ENCODE measurements at regions not wholly inside any gene's neighbourhood (a gene's known extent, or its start where the extent isn't known, plus 50 kb on each side); places are given as distances from the start of the nearest gene placed in this dataset.

DNA sequence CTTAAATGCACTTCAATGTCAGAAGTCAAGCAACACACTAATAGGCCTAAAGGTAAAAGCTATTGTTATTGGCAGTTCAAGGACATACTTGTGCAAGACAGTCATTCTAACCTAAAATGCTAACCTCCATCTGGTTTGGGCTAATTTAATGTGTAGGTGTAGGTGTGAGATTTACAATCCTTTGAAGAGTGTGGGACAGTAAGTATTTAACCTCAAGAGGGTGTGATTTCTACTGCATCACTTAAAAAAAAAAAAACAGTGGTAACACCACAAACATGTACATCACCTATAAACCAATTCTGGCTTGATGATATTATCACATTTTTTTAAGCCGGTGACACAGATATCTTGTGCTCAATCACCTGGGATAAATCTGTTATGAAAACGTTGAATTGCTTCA lies 127.5 kb upstream of the MEF2C start:
- TF ChIP-seq RAD21 (IDR thresholded peaks at IDR 0.05; ENCODE audit: low read length): no peak
- TF ChIP-seq, protein P1, sequence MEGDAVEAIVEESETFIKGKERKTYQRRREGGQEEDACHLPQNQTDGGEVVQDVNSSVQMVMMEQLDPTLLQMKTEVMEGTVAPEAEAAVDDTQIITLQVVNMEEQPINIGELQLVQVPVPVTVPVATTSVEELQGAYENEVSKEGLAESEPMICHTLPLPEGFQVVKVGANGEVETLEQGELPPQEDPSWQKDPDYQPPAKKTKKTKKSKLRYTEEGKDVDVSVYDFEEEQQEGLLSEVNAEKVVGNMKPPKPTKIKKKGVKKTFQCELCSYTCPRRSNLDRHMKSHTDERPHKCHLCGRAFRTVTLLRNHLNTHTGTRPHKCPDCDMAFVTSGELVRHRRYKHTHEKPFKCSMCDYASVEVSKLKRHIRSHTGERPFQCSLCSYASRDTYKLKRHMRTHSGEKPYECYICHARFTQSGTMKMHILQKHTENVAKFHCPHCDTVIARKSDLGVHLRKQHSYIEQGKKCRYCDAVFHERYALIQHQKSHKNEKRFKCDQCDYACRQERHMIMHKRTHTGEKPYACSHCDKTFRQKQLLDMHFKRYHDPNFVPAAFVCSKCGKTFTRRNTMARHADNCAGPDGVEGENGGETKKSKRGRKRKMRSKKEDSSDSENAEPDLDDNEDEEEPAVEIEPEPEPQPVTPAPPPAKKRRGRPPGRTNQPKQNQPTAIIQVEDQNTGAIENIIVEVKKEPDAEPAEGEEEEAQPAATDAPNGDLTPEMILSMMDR (conservative IDR thresholded peaks at IDR 0.05; ENCODE audit: low read depth, low read length): no peak
- no peak for TF ChIP-seq CEBPB (IDR thresholded peaks at IDR 0.05; ENCODE audit: low read depth, low read length)
- TF ChIP-seq POLR2A (IDR thresholded peaks at IDR 0.05; ENCODE audit: low read depth, low read length): no peak
- no peak for TF ChIP-seq MXI1 (IDR thresholded peaks at IDR 0.05; ENCODE audit: borderline replicate concordance, low read depth, low read length)
- no peak for TF ChIP-seq BHLHE40 (IDR thresholded peaks at IDR 0.05; ENCODE audit: low read depth, low read length)
- no peak for TF ChIP-seq SMC3 (IDR thresholded peaks at IDR 0.05; ENCODE audit: low read depth, low read length)
